ENCODE measurements at regions not wholly inside any gene's neighbourhood (a gene's known extent, or its start where the extent isn't known, plus 50 kb on each side); places are given as distances from the start of the nearest gene placed in this dataset.

- DNase-seq = no peak
Measured at GRCh38 chr12:46445093-46445492, 72.5 kb upstream of the SLC38A2 start.

GRCh38 chr12:46443594-46444263 is 71.2 kb upstream of the SLC38A2 start:
- DNase-seq = no peak

- no peak for DNase-seq
Measured at GRCh38 chr12:46442738-46443137, 70.2 kb upstream of the SLC38A2 start.

DNA sequence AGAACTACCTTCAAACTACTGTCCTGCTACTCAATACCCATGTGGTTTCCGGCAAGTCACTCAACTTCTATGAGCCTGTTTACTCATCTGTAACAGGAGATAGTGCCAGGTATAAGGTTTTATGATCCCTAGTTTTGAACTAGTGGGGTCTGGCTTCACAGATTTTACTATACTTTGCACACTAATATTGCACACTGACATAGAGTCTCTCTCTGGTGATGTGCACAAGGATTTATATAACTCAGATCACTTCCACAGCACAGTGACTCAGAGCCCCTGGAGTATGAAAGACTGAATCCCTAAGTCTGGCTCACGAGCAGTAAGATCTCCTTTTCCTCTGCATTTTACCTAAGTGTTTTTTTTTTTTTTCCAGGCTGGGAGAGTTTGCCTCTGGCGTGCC is 69.7 kb upstream of the SLC38A2 start:
- no peak for DNase-seq

GRCh38 chr12:46439793-46440511 is 67.4 kb upstream of the SLC38A2 start:
- DNase-seq = no peak

DNA sequence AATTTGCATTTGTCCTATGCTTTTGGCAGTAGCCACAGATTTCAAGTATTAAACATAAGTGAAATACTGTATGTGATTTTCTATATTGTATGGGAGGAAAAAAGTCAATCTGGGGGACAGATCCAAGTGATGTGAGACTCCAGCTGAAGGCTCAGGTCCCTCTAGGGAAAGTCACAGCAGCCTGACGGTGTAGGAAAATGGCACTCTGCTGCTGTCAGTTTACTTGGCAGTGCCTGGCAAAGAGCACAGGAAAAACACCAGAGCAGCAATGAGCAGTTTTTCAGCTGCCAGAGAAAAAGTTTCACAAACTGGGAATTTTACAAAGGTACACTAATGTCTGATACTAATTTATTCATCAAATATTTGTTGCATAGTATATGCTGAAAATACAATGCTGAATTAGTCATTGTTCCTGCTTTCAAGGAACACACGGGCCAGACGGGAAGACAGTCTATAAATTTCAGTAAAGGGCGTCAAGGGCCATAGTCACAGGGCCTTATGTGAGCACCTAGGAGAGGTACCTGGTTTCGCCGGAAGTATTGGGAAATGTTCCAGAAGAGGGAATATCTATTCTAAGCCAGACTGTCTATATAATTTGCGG is 66.2 kb upstream of the SLC38A2 start:
- no peak for DNase-seq

- DNase-seq = no peak
Measured at GRCh38 chr12:46438256-46438655, 65.7 kb upstream of the SLC38A2 start.

- no peak for DNase-seq
Measured at GRCh38 chr12:46437469-46437868, 64.9 kb upstream of the SLC38A2 start.

GRCh38 chr12:46436747-46437146 is 64.2 kb upstream of the SLC38A2 start:
- DNase-seq = no peak

DNA sequence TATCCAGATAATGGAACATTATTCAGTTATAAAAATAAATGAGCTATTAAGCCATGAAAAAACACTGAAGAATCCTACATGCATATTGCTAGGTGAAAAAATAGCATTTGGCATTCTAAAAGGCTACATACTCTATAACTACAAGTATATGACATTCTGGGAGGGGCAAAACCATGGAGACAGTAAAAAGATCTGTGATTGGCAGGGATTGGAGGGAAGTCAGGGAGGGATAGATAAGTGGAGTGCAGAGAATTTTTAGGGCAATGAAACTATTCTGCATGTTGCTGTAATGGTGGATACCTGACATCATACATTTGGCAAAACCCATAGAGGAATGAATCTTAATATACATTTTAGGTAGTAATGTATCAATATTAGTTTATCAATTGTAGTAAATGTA is 63.1 kb upstream of the SLC38A2 start:
- no peak for DNase-seq

DNA sequence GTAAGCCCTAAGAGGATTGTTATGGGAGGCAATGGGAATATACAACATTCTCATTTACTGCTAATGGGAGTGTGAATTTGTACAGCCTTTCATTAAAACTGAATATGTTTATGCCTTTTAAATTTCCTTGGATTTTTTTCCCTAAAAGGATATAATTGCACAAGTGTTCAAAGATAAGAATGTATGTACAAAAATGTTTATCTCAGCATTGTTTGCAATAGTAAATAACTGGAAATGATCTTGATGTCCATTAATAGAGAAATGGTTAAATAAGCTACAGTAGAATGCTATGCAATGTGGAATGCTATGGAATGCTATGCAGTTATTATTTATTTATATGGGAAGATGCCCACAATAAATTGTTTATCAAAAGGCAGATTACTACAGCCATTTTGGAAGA is 62.5 kb upstream of the SLC38A2 start:
- no peak for DNase-seq

DNA sequence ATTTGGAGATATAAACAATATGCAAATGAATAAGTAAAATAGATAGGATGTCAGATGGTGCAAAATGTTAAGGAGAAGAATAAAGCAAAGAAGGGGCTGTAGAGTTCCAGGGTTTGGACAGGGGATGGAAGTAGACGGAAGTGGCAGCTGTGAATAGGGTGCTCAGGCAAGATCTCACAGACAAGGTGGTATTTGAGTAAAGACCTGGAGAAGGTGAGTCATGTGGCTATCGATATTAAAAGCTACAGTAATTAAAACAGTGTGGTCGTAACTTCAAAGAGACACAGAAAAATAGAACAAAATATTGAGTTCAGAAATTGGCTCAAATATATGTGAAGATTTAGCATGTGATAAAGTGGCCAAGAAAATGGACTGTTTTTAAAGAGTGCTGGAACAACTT is 61.3 kb upstream of the SLC38A2 start:
- no peak for DNase-seq

GRCh38 chr12:46432325-46432724 is 59.8 kb upstream of the SLC38A2 start:
- no peak for DNase-seq

DNA sequence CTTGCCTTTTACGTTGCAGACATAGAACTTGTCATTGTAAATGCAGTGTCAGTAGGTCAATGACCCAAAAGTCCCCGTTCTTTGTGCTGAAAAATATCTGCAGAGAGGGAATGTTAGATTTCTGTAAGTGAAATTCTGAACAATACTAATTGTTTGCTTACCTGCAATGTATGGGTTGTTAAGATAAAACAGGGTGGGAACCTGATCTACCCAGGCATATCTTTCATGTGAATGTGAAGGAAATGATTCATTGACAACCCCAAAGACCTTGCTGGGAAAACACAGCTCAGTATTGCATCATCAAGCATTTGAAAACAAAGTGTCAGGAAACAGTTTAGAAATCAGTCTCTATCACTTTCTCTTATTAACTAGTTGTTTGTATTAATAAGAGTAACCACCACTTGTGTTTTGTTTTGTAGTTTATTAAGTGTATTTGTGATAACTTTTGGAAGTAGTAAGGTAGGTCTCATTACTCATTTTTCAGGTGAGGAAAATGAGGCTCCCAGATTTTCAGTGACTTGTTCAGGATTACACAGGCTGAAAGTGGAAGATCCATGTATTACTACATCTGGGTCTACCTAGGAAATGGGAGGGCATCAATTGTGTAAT is 57.9 kb upstream of the SLC38A2 start:
- no peak for DNase-seq

Measured in RPMI8226 (cell line).